GM12865 (cell line): ENCODE measurements at regions not wholly inside any gene's neighbourhood (a gene's known extent, or its start where the extent isn't known, plus 50 kb on each side); places are given as distances from the start of the nearest gene placed in this dataset.
A peak's percentile ranks its signal among the peaks of the same experiment; 100 is the strongest.
"Not testable (repeated sequence)": the region's sequence is repeated elsewhere in the genome, so short reads cannot be mapped to it uniquely, and the experiment has no call there.

Experiments
- DNase-seq: peaks from one replicate; pipeline ENCODE4 v3.0.0; 2010; ENCODE audit warnings: low read depth
- H3K4me3 ChIP-seq: 2 replicates; pipeline ENCODE4 v1.5.1; 2011; ENCODE audit warnings: mild to moderate bottlenecking, low read depth, low read length, control low read depth
- TF ChIP-seq, protein P1 (sequence below): IDR thresholded peaks from 2 replicates; pipeline ENCODE4 v1.5.1; 2011; ENCODE audit warnings: low read length, control low read depth, low read depth, inconsistent platforms; ENCODE audit not compliant: insufficient read depth; ENCODE audit errors: missing control alignments

GRCh38 chr6:28661097-28661713, 135.5 kb downstream of the GPX5 start:
- TF ChIP-seq, protein P1, sequence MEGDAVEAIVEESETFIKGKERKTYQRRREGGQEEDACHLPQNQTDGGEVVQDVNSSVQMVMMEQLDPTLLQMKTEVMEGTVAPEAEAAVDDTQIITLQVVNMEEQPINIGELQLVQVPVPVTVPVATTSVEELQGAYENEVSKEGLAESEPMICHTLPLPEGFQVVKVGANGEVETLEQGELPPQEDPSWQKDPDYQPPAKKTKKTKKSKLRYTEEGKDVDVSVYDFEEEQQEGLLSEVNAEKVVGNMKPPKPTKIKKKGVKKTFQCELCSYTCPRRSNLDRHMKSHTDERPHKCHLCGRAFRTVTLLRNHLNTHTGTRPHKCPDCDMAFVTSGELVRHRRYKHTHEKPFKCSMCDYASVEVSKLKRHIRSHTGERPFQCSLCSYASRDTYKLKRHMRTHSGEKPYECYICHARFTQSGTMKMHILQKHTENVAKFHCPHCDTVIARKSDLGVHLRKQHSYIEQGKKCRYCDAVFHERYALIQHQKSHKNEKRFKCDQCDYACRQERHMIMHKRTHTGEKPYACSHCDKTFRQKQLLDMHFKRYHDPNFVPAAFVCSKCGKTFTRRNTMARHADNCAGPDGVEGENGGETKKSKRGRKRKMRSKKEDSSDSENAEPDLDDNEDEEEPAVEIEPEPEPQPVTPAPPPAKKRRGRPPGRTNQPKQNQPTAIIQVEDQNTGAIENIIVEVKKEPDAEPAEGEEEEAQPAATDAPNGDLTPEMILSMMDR, result no peak
- no peak for DNase-seq
- no peak overlapping the region for H3K4me3 ChIP-seq

DNA sequence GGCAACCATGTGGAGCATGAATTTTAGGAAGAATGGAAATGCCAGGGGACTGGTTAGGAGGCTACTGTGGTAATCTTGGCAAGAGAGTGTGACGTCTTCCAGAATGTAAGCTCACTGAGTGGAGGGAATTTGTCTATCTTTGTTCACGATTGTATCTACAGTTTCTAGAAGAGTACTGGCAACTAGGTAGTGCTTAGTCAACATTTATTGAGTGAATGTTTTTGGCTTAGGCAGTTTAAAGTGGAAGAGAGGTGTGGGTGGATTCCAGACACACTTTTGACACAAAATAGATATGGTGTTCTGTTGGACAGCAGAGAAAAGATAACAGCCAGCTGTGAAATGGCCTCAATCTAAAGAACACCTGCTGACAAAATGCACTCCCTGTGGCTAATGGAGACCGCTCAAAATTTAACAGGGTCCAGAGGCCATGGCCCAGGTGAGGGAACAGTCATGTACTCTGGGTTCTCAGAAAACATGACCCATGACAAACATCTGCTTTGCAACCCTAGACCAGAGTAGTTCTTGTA, 139.3 kb downstream of the GPX5 start:
- TF ChIP-seq, protein P1, result no peak
- DNase-seq, result no peak
- H3K4me3 ChIP-seq, result no peak overlapping the region

GRCh38 chr6:28673417-28673786, 147.7 kb downstream of the GPX5 start:
- no peak overlapping the region for H3K4me3 ChIP-seq
- no peak for DNase-seq
- TF ChIP-seq, protein P1, result no peak

- peak; percentile 82 for DNase-seq
Measured at GRCh38 chr6:28673787-28674671, 148.3 kb downstream of the GPX5 start.

GRCh38 chr6:28675600-28675999, 149.9 kb downstream of the GPX5 start:
- no peak overlapping the region for H3K4me3 ChIP-seq
- DNase-seq, result no peak
- TF ChIP-seq, protein P1, result no peak

More at GRCh38 chr6:28673787-28674671, 148.3 kb downstream of the GPX5 start:
- peak overlapping the region; percentile 62 for H3K4me3 ChIP-seq
- TF ChIP-seq, protein P1, result no peak

DNA sequence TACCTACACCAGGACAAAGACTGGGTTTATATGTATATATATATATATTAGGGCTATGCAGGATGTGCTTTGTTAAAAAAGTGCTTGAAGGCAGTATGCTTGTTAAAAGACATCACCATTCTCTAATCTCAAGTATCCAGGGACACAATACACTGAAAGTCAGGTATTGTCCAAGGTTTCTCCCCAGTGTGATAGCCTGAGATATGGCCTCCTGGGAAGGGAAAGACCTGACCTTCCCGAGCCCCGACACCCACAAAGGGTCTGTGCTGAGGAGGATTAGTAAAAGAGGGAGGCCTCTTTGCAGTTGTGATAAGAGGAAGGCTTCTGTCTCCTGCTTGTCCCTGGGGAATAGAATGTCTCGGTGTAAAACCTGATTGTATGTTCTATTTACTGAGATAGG, 156.9 kb downstream of the GPX5 start:
- TF ChIP-seq, protein P1, result no peak
- H3K4me3 ChIP-seq, result no peak overlapping the region
- no peak for DNase-seq

DNA sequence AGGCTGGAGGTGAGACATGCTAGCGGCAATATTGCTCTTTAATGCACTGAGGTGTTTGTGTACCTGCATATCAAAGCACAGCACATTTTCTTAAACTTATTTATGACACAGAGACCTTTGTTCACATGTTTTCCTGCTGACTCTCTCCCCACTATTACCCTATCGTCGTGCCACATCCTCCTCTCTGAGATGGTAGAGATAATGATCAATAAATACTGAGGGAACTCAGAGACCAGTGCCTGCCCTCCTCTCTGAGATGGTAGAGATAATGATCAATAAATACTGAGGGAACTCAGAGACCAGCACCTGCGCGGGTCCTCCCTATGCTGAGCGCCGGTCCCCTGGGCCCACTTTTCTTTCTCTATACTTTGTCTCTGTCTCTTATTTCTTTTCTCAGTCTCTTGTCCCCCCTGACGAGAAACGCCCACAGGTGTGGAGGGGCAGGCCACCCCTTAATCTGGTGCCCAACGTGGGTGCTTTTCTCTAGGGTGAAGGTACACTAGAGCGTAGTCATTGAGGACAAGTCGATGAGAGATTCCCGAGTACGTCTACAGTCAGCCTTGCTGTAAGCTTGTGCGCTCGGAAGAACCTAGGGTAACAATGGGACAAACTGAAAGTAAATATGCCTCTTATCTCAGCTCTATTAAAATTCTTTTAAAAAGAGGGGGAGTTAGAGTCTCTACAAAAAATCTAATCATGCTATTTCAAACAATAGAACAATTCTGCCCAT, 157.4 kb downstream of the GPX5 start:
- DNase-seq, H3K4me3 ChIP-seq: not testable (repeated sequence)
